HCT116 (cell line): ENCODE measurements at regions not wholly inside any gene's neighbourhood (a gene's known extent, or its start where the extent isn't known, plus 50 kb on each side); places are given as distances from the start of the nearest gene placed in this dataset.

Source experiments
- ATAC-seq: fragments of 200-7000 bp; cut with Tn5 transposase; 2 replicates; pipeline ENCODE4 v1.9.1; 2020; ENCODE audit warnings: mild to moderate bottlenecking, moderate library complexity
- BruUV-seq: library from RNA; stranded (reverse); fragments of 400-500 nt; replicated peaks from 2 replicates; lab custom pipeline; 2021; lab: Mats Ljungman, UMichigan
- CTCF ChIA-PET: fragments of 300-600 bp; sonication (Branson Sonifier 250); formaldehyde crosslinking; loops from one replicate; lab custom pipeline; 2021; ENCODE audit warnings: antibody characterized with exemption; lab: Charles Lee
- POLR2A ChIA-PET: fragments of 300-600, 350-600 bp; sonication (Branson Sonifier 250); formaldehyde crosslinking; loops from one replicate; lab custom pipeline; 2021; ENCODE audit warnings: antibody characterized with exemption; lab: Charles Lee
- RAD21 ChIA-PET, 2 experiments: fragments of 300-600 bp; sonication (Branson Sonifier 250); formaldehyde crosslinking; loops; one replicate each; lab custom pipeline; 2023; ENCODE audit warnings: low total read pairs in 2 of 2; ENCODE audit not compliant: uncharacterized antibody in 2 of 2, unreplicated experiment in 2 of 2, low non-redundant PET in 1 of 2; lab: Charles Lee
- DNase-seq: peaks from one replicate; pipeline ENCODE4 v3.0.0-alpha.2; 2010; ENCODE audit warnings: low read depth, low spot score
- H2AFZ ChIP-seq: fragments of 200-600 bp; shearing (Covaris generic), sonication (generic); 2 replicates; pipeline ENCODE4 v1.6.1; 2017; ENCODE audit warnings: low read depth, mixed run types, mixed read lengths, antibody characterized with exemption, low read length; ENCODE audit not compliant: poor library complexity, severe bottlenecking
- H3K27ac ChIP-seq: 2 replicates; pipeline ENCODE4 v1.5.1; 2012; ENCODE audit warnings: low read depth, low read length
- H3K27me3 ChIP-seq: fragments of 200-600 bp; sonication (generic); 2 replicates; pipeline ENCODE4 v1.6.1; 2016; ENCODE audit warnings: mixed run types, low read length, mixed read lengths; ENCODE audit not compliant: insufficient read depth
- H3K36me3 ChIP-seq, 2 experiments: fragments of 200-500 bp in 1 of 2; fragments of 200-600 bp in 1 of 2; sonication (Bioruptor generic) in 1 of 2; sonication (generic) in 1 of 2; 2 replicates each; pipeline versions ENCODE4 v1.5.1 to v1.6.1; 2014 to 2016; ENCODE audit warnings: low read length in 2 of 2, inconsistent platforms in 1 of 2, mixed read lengths in 1 of 2, mixed run types in 1 of 2; ENCODE audit not compliant: insufficient read depth in 2 of 2, control insufficient read depth in 1 of 2
- H3K4me1 ChIP-seq, 2 experiments: fragments of 200-600 bp in 1 of 2; sonication (generic) in 1 of 2; 2 replicates each; pipeline versions ENCODE4 v1.5.1 to v1.6.1; 2012 to 2017; ENCODE audit warnings: low read length in 2 of 2, inconsistent platforms in 1 of 2, mild to moderate bottlenecking in 1 of 2, mixed read lengths in 1 of 2, mixed run types in 1 of 2, moderate library complexity in 1 of 2; ENCODE audit not compliant: insufficient read depth in 2 of 2, control insufficient read depth in 1 of 2
- H3K4me2 ChIP-seq: fragments of 200-600 bp; sonication (generic); 2 replicates; pipeline ENCODE4 v1.6.1; 2017; ENCODE audit warnings: mixed run types, low read length, mixed read lengths
- H3K4me3 ChIP-seq, 2 experiments: fragments of 200-600 bp in 1 of 2; sonication (generic) in 1 of 2; replicated peaks in 1 of 2; 2 replicates each; pipeline ENCODE4 v1.5.1; 2011 to 2016; ENCODE audit warnings: low read length in 2 of 2, control low read depth in 1 of 2, low read depth in 1 of 2, mild to moderate bottlenecking in 1 of 2, mixed read lengths in 1 of 2, mixed run types in 1 of 2
- H3K79me2 ChIP-seq: fragments of 200-600 bp; sonication (generic); 2 replicates; pipeline ENCODE4 v1.6.1; 2017; ENCODE audit warnings: mild to moderate bottlenecking, mixed run types, low read length, moderate library complexity, mixed read lengths; ENCODE audit not compliant: insufficient read depth
- H3K9ac ChIP-seq: fragments of 200-600 bp; sonication (generic); 2 replicates; pipeline ENCODE4 v1.6.1; 2016; ENCODE audit warnings: low read length, mixed read lengths
- H3K9me2 ChIP-seq: fragments of 200-600 bp; sonication (generic), shearing (Covaris generic); 2 replicates; pipeline ENCODE4 v1.6.1; 2017; ENCODE audit warnings: mixed run types, mild to moderate bottlenecking, moderate library complexity; ENCODE audit not compliant: insufficient read depth
- H3K9me3 ChIP-seq, 2 experiments: fragments of 200-500 bp in 1 of 2; fragments of 200-600 bp in 1 of 2; sonication (Bioruptor generic) in 1 of 2; sonication (generic) in 1 of 2; 2 replicates each; pipeline ENCODE4 v1.6.1; 2014 to 2017; ENCODE audit warnings: low read length in 2 of 2, mixed read lengths in 2 of 2, inconsistent platforms in 1 of 2, low read depth in 1 of 2, mild to moderate bottlenecking in 1 of 2, mixed run types in 1 of 2, moderate library complexity in 1 of 2; ENCODE audit not compliant: control insufficient read depth in 1 of 2, insufficient read depth in 1 of 2
- H4K20me1 ChIP-seq: fragments of 200-600 bp; sonication (generic), shearing (Covaris generic); 2 replicates; pipeline ENCODE4 v1.6.1; 2017; ENCODE audit warnings: mixed run types, mild to moderate bottlenecking, moderate library complexity; ENCODE audit not compliant: insufficient read depth
- ATF3 ChIP-seq: IDR thresholded peaks from 2 replicates; pipeline ENCODE4 v1.6.1; 2012
- CBX3 ChIP-seq: IDR thresholded peaks from 2 replicates; pipeline ENCODE4 v1.6.1; 2012; ENCODE audit warnings: low read depth
- CEBPB ChIP-seq: IDR thresholded peaks from 2 replicates; pipeline ENCODE4 v1.6.1; 2012; ENCODE audit warnings: low read depth
- CTCF ChIP-seq, 3 experiments: fragments of 200-600 bp in 1 of 3; sonication (generic) in 1 of 3; IDR thresholded peaks in 2 of 3; conservative IDR thresholded peaks in 1 of 3; 2 replicates each; pipeline ENCODE4 v1.5.1; 2012 to 2017; ENCODE audit warnings: low read depth in 2 of 3, low read length in 2 of 3, antibody characterized with exemption in 1 of 3, borderline replicate concordance in 1 of 3, control low read depth in 1 of 3, mild to moderate bottlenecking in 1 of 3, mixed read lengths in 1 of 3, mixed run types in 1 of 3, moderate library complexity in 1 of 3; ENCODE audit not compliant: insufficient read depth in 1 of 3
- EGR1 ChIP-seq: IDR thresholded peaks from 2 replicates; pipeline ENCODE4 v1.6.1; 2012; ENCODE audit warnings: low read depth
- ELF1 ChIP-seq: IDR thresholded peaks from 2 replicates; pipeline ENCODE4 v1.6.1; 2012; ENCODE audit warnings: low read depth, borderline replicate concordance
- FOSL1 ChIP-seq: IDR thresholded peaks from 2 replicates; pipeline ENCODE4 v1.6.1; 2012; ENCODE audit warnings: low read depth
- JUND ChIP-seq: IDR thresholded peaks from 2 replicates; pipeline ENCODE4 v1.6.1; 2012
- MAX ChIP-seq: IDR thresholded peaks from 2 replicates; pipeline ENCODE4 v1.6.1; 2012
- POLR2AphosphoS5 ChIP-seq: IDR thresholded peaks from 2 replicates; pipeline ENCODE4 v1.6.1; 2011; ENCODE audit warnings: mild to moderate bottlenecking, low read depth, low read length, moderate library complexity
- REST ChIP-seq: IDR thresholded peaks from 2 replicates; pipeline ENCODE4 v1.6.1; 2012; ENCODE audit warnings: low read depth
- SP1 ChIP-seq: IDR thresholded peaks from 2 replicates; pipeline ENCODE4 v1.6.1; 2012; ENCODE audit warnings: low read depth
- SRF ChIP-seq: IDR thresholded peaks from 2 replicates; pipeline ENCODE4 v1.6.1; 2012; ENCODE audit warnings: low read depth
- TCF7L2 ChIP-seq: IDR thresholded peaks from 2 replicates; pipeline ENCODE4 v1.7.0; 2011; ENCODE audit warnings: borderline replicate concordance, inconsistent platforms; ENCODE audit not compliant: insufficient read depth, insufficient read length; ENCODE audit errors: extremely low read depth
- YY1 ChIP-seq: IDR thresholded peaks from 2 replicates; pipeline ENCODE4 v1.6.1; 2011; ENCODE audit warnings: low read length, low read depth, moderate library complexity, mild to moderate bottlenecking; ENCODE audit not compliant: insufficient replicate concordance; ENCODE audit errors: extremely low read depth
- ZBTB33 ChIP-seq: IDR thresholded peaks from 2 replicates; pipeline ENCODE4 v1.6.1; 2011; ENCODE audit warnings: mild to moderate bottlenecking, low read length, moderate library complexity; ENCODE audit not compliant: insufficient replicate concordance; ENCODE audit errors: extremely low read depth
- ZFX ChIP-seq: fragments of 450-650 bp; IDR thresholded peaks from 2 replicates; pipeline ENCODE4 v1.6.1; 2017
- intact Hi-C: fragments of 100-400 bp; cut with micrococcal nuclease; formaldehyde crosslinking; loops from 2 replicates; pipeline ENCODE4 v1.10.0; 2022

GRCh38 chr11:116678887-116679286 lies 93.9 kb downstream of the BUD13 start:
- H3K79me2 ChIP-seq, result no peaks in the 10 kb centered on the region
- no peaks in the 10 kb centered on the region for H4K20me1 ChIP-seq
- ChIA-PET RAD21 (no interaction called here), POLR2A (no interaction called here), CTCF (no interaction called here)
- H3K4me1 ChIP-seq, result no peaks in the 10 kb centered on the region
- ATAC-seq, result no peak
- TF ChIP-seq SRF (no peak), REST (no peak), MAX (no peak), ATF3 (no peak), TCF7L2 (no peak), EGR1 (no peak), FOSL1 (no peak), ZBTB33 (no peak), SP1 (no peak), YY1 (no peak), ELF1 (no peak), POLR2AphosphoS5 (no peak), ZFX (no peak), CEBPB (no peak), CTCF (IDR thresholded peaks at IDR 0.05 in 2 of 3, conservative IDR thresholded peaks at IDR 0.05 in 1 of 3; ENCODE audit: borderline replicate concordance in 1 of 3, insufficient read depth in 1 of 3, low read depth in 2 of 3, low read length in 2 of 3) (no peak), CBX3 (no peak), JUND (no peak)
- no peak for DNase-seq
- no peak overlapping the region for H3K9ac ChIP-seq
- no TSS peak for BruUV-seq
- no peak overlapping the region for H2AFZ ChIP-seq
- 0 out of 2 replicates have a peak, but pooled peaks cover 4% of the 10 kb centered on the region for H3K9me2 ChIP-seq
- H3K4me2 ChIP-seq, result no peak overlapping the region
- intact Hi-C loops, result no loop called here
- no peaks in the 10 kb centered on the region for H3K36me3 ChIP-seq
- H3K27me3 ChIP-seq, result peaks cover 2% of the 10 kb centered on the region; the same call in 1 of the 2 replicates
- no peaks in the 10 kb centered on the region for H3K9me3 ChIP-seq
- H3K4me3 ChIP-seq, result no peak overlapping the region
- no peak overlapping the region for H3K27ac ChIP-seq
